ENCODE measurements at regions not wholly inside any gene's neighbourhood (a gene's known extent, or its start where the extent isn't known, plus 50 kb on each side); places are given as distances from the start of the nearest gene placed in this dataset.
A peak's percentile ranks its signal among the peaks of the same experiment; 100 is the strongest.
"Not testable (repeated sequence)": the region's sequence is repeated elsewhere in the genome, so short reads cannot be mapped to it uniquely, and the experiment has no call there.

DNA sequence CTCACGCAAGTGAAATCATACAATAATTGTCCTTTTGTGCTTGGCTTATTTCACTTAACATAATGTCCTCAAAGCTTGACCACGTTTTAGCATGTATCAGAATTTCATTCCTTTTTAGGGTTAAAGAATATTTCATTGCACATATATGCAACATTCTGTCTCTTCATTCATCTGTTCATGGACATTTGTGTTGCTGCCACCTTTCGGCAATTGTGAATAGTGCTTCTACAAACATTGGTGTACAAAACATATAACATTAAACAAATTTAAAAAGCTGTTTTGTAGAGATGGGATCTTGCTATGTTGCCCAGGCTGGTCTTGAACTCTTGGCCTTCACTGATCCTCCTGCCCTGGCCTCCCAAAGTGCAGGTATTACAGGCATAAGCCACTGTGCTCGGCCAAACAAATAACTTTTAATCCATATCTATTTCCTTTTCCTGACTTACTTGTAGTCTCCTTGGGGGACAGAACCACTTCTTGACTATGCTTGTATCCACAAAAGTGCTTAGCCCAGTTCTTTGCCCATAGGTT, 209.3 kb downstream of the SLC4A3 start:
- no peak for DNase-seq

DNA sequence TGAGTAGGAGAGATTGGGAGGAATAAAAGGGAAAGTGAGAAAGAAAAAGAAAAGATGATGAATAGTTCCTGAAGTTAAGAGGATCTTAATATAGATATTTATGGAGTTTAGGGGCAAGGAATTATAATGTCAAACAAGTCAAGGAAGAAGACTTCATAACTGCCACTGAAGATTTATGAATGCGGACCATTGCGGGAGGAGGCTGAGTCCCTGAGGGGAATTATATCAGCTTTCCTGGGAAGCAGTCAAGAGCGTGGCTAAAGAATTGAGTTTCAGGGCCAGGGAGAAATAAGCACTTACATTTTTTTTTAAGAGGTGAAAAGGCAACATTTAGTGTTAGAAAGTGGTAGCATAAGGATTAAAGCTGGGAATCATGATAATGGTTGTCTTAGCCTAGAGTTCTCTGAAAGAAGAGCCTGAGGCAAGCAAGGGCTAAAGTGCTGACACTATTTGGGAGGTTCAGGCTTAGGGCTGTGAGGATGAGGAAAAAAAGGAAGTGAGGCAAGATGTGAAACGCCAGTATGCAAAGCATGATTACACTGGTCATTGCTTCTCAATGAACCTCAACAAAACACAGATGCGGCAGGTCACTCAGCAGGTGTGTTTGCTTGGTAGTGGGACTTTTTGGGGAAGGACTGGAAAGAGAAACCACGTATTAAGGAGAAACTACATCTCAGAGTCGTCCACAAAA, 217.1 kb downstream of the SLC4A3 start:
- no peak for DNase-seq

GRCh38 chr2:219848882-219849281, 221.5 kb downstream of the SLC4A3 start:
- no peak for DNase-seq

DNA sequence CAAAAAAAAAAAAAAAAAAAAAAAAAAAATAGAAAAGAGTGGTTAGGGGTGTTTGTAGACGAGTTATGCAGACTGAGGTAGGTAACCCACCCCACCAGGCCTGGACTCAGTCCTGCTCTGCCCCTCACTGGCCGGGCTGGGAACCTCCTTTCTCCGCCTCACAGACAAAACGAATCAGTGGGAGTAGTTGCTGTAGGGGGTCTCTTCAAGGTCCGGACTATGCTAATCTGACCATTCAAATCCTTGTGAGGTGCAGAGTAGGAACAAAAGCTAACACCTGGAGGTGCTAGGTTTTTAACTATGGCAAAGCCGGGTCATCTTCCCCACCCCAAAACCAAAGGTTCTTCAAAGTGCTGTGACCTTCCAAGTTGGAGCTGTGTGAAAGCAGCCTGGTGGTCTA, 223.7 kb downstream of the SLC4A3 start:
- DNase-seq: no peak

GRCh38 chr2:219851801-219852481, 224.5 kb downstream of the SLC4A3 start:
- DNase-seq: peak; percentile 55

DNA sequence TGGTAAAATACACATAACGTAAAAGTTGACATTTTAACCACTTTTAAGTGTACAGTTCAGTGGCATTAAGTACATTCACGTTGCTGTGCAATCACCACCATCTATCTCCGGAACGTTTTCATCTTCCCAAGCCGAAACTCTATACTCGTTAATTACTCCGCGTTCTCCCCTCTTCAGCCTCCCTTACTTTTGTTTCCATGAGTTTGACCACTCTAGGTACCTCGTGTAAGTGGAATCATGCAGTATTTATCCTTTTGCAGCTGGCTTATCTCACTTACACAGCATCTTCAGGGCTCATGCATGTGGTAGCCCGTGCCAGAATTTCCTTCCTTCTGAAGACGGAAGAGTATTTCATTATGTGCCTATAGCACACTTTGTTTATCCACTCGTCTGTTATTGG, 225.2 kb downstream of the SLC4A3 start:
- no peak for DNase-seq

GRCh38 chr2:219856602-219857001, 229.2 kb downstream of the SLC4A3 start:
- no peak for DNase-seq

- no peak for DNase-seq
Observed at GRCh38 chr2:219857751-219858150, 230.3 kb downstream of the SLC4A3 start.

DNA sequence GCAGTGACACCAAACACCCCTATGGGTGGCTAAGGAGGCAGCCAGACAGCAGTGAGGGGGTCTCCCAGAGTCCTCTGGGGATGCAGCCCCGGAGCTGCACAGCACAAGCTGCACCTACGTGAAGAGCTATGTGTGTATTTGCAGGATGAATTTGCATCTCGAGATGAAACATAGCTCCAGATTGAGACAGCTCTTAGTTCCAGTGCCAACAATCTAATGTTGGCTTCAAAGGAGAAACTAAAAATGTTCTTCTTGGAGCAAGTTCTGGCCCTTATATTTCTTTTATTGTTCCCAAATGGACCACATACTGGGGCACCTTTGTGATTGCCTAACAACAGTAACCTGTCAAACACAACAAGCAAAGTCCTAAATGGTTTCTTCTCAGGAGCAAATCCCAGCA, 233.9 kb downstream of the SLC4A3 start:
- peak; percentile 28 for DNase-seq

DNA sequence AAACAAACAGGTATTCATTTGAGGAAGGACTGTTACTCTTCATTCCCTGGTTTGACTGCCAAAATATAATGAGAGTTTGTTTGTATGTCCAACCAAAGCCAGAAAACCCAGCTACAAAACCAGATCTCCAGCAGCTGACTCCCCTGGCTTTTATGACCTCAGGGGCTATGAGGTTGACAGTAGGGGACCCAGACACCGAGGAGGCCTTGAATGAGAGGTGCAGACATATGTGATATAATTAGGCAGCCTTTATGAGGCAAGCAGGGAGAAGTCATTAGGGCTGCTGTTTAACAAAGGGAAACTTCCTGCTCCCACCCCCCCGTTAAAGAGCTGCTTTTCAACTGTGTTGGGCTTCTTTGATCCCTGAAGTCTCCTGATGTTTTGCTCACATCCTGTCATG, 236.7 kb downstream of the SLC4A3 start:
- DNase-seq: no peak

DNA sequence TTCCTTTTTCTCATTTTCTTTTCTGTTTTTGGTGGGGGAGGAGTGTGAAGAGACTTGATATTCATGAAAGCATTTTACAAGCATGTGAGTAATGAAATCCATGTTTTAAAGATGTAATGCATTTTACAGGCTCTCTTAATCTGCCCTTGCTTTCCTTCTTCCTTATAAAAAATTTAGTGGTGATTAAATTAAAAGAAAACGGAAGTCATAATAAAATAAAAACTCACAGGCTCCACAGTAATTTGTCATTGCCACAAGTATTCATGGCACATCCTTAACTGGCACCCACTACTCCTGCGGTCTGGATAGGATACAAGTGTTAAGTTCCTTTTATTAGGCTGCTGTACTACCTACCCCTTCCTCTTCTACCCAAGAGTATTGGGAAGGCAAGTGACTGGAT, 241.2 kb downstream of the SLC4A3 start:
- DNase-seq: no peak

DNA sequence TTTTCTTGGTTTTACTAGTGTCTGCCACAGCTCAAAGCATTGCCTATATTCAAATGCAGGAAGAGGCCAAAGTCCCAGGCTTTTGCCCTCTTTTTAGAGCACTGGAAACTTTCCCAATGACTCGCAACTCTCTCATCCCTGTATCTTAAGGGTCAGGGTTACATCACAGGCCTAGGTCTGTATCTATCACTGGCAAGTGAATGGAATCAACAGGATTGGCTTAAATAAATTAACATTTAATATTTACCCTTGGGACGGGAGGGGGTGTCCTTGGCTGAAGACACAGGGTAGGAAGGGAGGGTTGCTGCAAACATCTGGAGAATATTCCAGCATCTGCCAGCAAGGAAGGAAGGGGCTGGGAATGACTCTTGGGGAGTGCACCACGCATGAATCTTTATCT, 242.6 kb downstream of the SLC4A3 start:
- DNase-seq: no peak

GRCh38 chr2:219871351-219871750, 243.9 kb downstream of the SLC4A3 start:
- DNase-seq: no peak

- no peak for DNase-seq
Observed at GRCh38 chr2:219875036-219875435, 247.6 kb downstream of the SLC4A3 start.

DNA sequence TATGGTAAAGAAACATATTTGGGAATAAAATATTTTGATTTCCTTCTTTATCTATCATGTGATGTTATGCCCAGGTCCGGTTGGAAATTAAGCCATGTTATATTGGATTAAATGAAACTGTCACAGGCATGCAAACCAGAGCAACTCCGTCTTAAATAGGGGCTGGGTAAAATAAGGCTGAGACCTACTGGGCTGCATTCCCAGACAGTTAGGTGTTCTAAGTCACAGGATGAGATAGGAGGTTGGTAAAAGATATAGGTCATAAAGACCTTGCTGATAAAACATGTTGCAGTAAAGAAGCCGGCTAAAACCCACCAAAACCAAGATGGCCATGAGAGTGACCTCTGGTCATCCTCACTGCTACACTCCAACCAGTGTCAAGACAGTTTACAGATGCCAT, 248.6 kb downstream of the SLC4A3 start:
- DNase-seq: not testable (repeated sequence)

DNA sequence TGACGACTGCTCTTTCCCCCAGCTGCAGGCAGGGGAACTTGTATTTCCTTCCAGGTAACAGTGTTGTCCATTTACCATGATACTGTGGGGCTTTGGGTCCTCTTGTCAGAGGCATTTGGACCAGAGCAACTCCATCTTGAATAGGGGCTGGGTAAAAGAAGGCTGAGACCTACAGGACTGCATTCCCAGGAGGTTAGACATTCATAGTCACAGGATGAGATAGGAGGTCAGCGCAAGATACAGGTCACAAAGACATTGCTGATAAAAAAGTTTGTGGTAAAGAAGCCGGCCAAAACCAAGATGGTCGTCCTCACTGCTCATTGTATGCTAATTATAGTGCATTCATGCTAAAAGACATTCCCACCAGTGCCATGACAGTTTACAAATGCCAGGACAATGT, 249.5 kb downstream of the SLC4A3 start:
- no peak for DNase-seq

GRCh38 chr2:219877728-219878127, 250.3 kb downstream of the SLC4A3 start:
- DNase-seq: no peak

DNA sequence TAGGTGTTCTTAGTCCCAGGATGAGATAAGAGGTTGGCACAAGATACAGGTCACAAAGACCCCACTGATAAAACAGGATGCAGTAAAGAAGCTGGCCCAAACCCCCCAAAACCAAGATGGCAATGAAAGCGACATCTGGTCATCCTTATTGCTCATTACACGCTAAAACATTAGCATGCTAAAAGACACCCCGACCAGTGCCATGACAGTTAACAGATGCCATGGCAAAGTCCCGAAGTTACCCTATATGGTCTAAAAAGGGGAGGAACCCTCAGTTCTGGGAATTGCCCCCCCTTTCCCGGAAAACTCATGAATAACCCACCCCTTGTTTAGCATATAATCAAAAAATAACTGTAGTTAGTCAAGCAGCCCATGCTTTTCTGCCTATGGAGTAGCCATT, 251.1 kb downstream of the SLC4A3 start:
- no peak for DNase-seq

GRCh38 chr2:219881851-219882250, 254.4 kb downstream of the SLC4A3 start:
- DNase-seq: no peak

GRCh38 chr2:219886615-219887014, 259.2 kb downstream of the SLC4A3 start:
- DNase-seq: no peak

GRCh38 chr2:219887870-219888269, 260.4 kb downstream of the SLC4A3 start:
- DNase-seq: no peak

- no peak for DNase-seq
Observed at GRCh38 chr2:219893541-219893940, 266.1 kb downstream of the SLC4A3 start.

GRCh38 chr2:219897456-219897855, 270.0 kb downstream of the SLC4A3 start:
- DNase-seq: no peak

- no peak for DNase-seq
Observed at GRCh38 chr2:219901155-219901554, 273.7 kb downstream of the SLC4A3 start.
